ENCODE measurements at regions not wholly inside any gene's neighbourhood (a gene's known extent, or its start where the extent isn't known, plus 50 kb on each side); places are given as distances from the start of the nearest gene placed in this dataset.
"Not testable (repeated sequence)": the region's sequence is repeated elsewhere in the genome, so short reads cannot be mapped to it uniquely, and the experiment has no call there.

- no peak for DNase-seq (ENCODE audit: low read depth)
Observed at GRCh38 chr7:152905949-152906348, 146.4 kb downstream of the ACTR3B start.

DNA sequence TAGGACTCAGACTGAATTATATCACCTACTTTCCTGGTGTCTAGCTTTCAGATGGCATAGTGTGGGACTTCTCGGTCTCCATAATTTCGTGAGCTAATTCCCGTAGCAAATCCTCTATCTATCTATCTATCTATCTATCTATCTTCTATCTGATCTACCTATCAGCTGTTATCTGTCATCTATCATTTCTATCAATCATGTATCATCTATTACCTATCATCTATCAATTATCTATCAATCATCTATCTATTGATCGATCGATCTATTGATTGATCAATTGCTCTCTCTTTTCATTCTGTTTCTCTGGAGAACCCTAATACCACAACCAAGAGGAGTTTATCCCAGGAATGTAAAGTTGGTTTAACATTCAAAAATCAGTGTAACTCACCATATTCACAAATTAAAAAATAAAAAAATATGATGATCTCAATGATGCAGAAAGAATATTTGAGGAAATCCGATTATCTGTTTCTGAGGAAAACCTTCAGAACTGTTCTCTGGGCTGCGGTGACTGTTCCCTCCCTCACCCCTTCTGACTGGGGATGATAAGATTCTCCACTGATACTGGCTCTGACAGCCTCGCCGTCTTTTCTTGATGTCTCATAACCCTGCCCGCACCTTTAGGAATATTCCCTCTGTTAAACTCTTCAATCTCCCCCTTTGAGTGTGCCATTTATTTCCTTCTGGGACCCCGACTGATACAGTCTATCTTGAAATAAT is 147.7 kb downstream of the ACTR3B start:
- no peak for DNase-seq (ENCODE audit: low read depth)

DNA sequence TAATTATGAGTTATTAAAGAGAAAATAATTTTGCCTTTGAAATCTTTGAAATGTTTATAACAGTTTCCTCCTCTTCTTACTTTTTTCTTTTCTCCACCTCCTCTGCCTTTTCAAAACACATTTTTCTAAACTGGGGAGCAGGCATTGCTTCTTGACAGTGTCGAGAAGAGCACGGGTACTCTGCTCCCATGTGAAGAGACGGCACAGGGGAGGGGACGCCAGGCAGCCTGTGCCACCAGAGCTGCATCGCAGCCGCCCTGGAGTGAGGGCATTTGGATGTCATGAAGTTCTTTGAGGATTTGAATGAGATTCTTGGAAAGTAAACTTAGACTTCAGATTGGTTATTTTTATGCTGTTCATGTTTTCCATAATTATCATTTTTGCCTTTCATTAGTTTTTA is 149.7 kb downstream of the ACTR3B start:
- DNase-seq (ENCODE audit: low read depth), result no peak

- no peak for DNase-seq (ENCODE audit: low read depth)
Observed at GRCh38 chr7:152909683-152910544, 150.4 kb downstream of the ACTR3B start.

GRCh38 chr7:152910545-152911225 is 151.1 kb downstream of the ACTR3B start:
- DNase-seq (ENCODE audit: low read depth), result no peak

DNA sequence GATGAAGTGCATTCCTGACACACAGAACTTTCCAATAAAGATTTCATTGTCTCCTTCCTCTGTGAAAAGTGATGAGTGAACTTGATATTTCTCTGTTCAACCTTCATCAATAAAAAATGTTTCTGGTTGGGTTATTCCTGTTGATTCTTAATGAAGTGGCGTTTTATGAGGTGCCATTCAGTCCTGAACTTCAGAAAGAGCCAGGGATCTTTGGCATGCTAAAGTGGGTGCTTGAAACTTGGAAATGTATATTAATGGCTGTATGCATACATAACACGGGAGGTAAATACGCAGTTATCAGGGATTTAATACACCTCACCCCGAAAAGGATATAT is 151.6 kb downstream of the ACTR3B start:
- no peak for DNase-seq (ENCODE audit: low read depth)

DNA sequence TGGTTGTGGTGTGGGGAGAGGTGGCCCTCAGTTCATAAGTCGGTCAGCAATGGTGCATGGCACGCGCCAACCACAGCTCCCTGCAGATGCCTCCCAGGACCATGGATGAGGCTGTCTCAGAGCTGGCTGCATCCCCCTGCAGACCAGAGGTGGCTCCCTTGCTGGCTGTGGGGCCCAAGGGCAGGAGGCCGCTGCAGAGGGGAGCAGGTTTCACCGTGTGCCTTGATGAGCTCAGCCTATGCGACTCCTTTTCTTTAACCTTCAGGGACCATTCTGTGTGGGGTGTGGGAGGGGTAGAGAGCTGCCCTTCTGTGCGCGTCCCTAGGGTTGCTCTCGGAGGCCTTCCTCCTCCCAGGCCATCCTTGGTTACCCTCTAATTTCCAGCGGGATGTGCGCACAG is 152.4 kb downstream of the ACTR3B start:
- DNase-seq (ENCODE audit: low read depth), result no peak

DNA sequence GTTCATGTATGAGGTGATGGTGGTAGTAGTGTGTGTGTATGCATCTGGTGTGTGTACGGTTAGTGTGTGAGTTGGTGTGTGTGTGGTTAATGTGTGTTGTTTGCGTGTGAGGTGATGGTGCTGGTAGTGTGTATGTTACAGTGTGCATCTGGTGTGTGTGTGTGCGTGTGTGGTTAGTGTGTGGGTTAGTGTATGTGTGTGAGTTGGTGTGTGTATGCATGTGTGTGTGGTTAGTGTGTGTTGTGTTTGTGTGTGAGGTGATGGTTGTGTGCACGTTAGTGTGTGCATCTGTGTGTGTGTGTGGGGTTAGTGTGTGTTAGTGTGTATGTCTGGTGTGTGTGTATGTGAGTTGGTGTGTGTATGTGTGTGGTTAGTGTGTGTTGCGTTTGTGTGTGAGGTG is 153.0 kb downstream of the ACTR3B start:
- no peak for DNase-seq (ENCODE audit: low read depth)

DNA sequence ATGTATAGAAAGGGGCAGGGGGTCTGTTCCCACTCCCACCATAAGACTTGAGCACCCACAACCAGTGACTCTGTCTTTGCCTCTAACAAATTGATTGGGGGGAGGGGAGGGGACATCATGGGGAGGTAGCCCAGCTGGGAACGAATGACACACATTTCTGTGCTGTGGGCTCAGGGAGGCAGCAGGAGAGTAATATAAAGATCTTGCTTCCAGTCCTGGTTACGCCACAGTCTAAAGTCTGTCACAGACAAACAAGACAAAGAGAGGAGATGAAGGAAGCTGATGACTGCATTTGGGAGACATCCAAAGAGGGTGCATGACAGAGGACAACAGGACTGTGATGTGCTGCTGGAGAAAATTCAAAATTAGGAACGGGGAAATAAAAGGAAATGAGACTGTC is 153.9 kb downstream of the ACTR3B start:
- no peak for DNase-seq (ENCODE audit: low read depth)

DNA sequence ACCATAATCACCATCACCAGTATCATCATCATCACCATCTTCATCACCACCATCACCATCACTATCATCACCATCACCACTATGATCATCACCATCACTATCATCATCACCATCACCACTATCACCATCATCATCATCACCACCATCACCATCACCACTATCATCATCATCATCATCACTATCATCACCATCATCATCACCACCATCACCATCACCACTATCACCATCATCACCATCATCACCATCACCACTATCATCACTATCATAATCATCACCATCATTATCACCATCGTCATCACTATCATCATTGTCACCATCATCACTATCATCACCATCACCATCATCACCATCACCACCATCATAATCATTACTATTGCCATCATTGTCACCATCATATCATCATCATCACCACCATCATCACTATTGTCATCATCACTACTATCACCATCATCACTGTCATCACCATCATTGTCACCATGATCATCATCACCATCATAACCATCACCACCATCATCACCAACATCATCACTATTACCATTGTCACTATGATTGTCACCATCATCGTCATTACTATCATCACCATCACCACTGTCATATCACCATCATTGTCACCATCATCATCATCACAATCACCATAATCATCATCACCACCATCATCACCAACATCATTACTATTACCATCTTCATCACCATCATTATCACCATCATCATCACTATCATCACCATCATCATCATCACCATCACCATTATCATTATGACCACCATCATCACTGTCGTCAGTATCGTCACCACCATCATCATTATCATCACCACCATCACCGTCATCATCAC is 154.7 kb downstream of the ACTR3B start:
- no peak for DNase-seq (ENCODE audit: low read depth)

DNA sequence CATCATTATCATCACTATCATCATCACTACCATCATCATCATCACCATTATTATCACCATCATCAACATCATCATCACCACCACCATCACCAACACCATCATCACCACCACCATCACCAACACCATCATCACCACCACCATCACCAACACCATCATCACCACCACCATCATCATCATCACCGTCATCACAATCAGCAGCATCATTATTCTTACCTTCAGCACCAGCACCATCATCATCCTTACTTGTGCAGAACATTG is 155.2 kb downstream of the ACTR3B start:
- not testable (repeated sequence) for DNase-seq (ENCODE audit: low read depth)

GRCh38 chr7:152922318-152923081 is 162.9 kb downstream of the ACTR3B start:
- no peak for DNase-seq (ENCODE audit: low read depth)

- no peak for DNase-seq (ENCODE audit: low read depth)
Observed at GRCh38 chr7:152923711-152924110, 164.2 kb downstream of the ACTR3B start.

DNA sequence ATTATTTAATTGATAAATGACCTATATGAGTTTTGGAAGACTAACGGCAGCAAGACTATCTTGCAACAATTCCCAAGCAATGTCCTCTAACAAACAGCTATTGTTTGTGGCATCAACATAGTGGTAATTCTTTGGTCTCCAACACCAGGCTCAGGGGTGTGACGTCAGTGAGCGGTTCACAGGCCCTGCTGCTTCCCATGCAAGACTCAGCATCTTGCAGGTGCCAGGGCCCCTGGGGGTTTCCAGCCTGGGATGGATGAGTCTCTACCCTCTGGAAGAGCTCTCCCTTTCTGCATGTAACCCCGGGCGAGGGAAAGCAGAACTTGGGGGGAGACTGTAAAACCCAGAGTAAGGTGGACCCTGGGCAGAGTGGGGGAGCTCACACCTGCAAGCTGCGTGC is 164.7 kb downstream of the ACTR3B start:
- no peak for DNase-seq (ENCODE audit: low read depth)

DNA sequence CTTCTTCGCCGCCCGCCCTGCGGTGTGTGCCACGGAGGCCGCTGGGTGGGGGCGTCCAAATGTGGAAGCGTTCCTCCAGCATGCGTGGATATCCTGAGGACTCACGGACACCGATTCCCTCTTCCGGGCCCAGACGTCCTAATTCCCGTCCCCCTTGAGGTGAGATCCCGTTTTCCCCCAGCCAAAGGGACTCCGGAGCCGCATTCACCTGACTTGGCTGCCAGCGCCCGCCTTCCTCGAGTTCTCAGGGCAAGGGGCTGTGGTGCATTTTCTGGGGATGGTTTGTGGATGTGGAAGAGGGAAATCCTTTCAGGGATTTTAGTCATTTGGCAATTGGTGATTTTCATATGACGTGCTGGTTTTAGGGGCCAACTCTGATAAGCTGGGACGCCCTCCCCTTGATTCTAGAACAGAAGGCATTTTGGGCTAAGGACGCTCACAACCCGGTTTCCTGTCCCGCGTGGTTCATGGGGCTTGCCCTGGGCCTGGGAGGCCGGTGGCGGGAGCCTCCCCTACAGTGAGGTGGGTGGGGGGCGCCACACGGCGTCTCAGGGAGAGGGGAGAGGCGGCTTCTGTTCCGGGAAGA is 165.4 kb downstream of the ACTR3B start:
- DNase-seq (ENCODE audit: low read depth), result no peak

DNA sequence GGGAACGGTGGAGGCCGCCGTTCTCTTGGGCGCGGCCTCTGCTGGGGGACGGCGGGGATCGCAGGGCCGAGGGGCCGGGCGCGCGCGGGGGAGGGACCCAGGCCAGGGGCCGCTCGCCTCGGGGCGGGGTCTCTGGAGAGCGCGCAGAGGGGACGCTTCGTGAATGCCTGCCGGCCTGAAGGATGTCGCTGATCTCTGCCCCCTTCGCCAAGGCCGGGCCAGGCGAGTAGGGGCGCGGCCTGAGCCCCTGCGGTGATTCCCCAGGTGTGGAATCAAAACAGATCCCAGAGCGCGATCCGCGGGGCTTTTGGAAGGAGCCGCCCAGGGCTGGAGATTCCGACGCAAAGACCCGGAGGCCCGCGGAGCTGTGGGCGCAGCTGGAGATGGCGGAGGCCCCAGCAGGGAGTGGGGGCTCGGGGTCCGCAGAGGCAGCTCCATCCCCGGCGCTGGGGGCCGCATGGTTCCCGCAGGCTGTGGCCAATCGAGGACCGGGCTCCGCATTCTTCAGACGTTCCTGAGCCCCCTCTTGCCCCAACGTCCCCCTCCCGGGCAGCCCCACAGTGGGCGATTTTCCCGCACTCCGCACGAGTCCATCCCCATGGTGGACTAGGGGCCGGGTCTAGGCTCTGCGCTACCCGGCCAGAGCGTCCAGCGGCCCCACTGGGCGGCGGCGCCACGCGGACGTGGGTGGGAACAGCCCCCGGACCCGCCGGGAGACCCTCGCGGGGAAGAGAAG is 166.0 kb downstream of the ACTR3B start:
- DNase-seq (ENCODE audit: low read depth), result no peak

- DNase-seq (ENCODE audit: low read depth), result no peak
Observed at GRCh38 chr7:152931633-152932032, 172.1 kb downstream of the ACTR3B start.

DNA sequence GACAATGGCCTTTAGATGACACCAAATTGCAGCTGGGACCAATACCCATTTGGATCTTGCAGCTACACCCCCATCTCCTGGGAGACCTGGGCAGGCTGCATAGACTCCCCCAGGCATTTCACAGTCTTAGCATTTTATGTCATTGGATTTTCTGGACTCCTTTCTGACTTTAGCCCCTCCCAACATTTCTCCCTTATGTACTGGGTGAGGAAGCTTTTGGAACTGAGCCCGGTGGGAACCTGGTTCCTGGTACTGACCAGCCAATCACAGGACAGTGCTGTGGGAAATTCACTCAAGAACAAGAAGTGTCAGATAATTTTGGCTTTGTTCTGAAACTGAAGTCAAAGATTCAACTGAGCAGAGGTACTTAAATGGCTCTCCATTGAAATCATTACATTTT is 177.7 kb downstream of the ACTR3B start:
- no peak for DNase-seq (ENCODE audit: low read depth)

DNA sequence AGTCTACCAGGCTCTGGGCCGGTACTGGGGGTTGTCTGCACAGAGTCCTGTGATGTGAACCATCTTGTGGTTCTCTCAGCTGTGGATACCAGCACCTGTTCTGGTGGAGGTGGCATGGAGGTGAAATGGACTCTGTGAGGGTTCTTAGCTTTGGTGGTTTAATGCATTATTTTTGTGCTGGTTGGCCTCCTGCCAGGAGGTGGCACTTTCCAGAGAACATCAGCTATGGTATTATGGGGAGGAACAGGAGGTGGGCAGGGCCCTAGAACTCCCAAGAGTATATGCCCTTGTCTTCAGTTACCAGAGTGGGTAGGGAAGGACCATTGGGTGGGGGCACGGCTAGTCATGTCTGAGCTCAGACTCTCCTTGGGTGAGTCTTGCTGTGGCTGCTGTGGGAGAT is 187.1 kb downstream of the ACTR3B start:
- DNase-seq (ENCODE audit: low read depth), result not testable (repeated sequence)

GRCh38 chr7:152947686-152948085 is 188.1 kb downstream of the ACTR3B start:
- DNase-seq (ENCODE audit: low read depth), result no peak
